Neuron (in vitro differentiated cells): ENCODE measurements at regions not wholly inside any gene's neighbourhood (a gene's known extent, or its start where the extent isn't known, plus 50 kb on each side); places are given as distances from the start of the nearest gene placed in this dataset.

Experiments used
- H2AFZ ChIP-seq: one replicate; pipeline ENCODE4 v1.6.1; 2013; ENCODE audit warnings: low read depth, mild to moderate bottlenecking, inconsistent platforms, low read length, moderate library complexity
- H3K27me3 ChIP-seq: one replicate; pipeline ENCODE4 v1.6.1; 2013; ENCODE audit warnings: low read length; ENCODE audit not compliant: insufficient read depth
- H3K36me3 ChIP-seq: one replicate; pipeline ENCODE4 v1.6.1; 2013; ENCODE audit warnings: low read length; ENCODE audit not compliant: insufficient read depth
- H3K4me1 ChIP-seq: one replicate; pipeline ENCODE4 v1.6.1; 2013; ENCODE audit warnings: low read length; ENCODE audit not compliant: insufficient read depth
- H3K4me3 ChIP-seq: 2 replicates; pipeline ENCODE4 v1.5.1; 2013; ENCODE audit warnings: mild to moderate bottlenecking, low read length, moderate library complexity
- H3K9me3 ChIP-seq: one replicate; pipeline ENCODE4 v1.6.1; 2013; ENCODE audit warnings: low read length

DNA sequence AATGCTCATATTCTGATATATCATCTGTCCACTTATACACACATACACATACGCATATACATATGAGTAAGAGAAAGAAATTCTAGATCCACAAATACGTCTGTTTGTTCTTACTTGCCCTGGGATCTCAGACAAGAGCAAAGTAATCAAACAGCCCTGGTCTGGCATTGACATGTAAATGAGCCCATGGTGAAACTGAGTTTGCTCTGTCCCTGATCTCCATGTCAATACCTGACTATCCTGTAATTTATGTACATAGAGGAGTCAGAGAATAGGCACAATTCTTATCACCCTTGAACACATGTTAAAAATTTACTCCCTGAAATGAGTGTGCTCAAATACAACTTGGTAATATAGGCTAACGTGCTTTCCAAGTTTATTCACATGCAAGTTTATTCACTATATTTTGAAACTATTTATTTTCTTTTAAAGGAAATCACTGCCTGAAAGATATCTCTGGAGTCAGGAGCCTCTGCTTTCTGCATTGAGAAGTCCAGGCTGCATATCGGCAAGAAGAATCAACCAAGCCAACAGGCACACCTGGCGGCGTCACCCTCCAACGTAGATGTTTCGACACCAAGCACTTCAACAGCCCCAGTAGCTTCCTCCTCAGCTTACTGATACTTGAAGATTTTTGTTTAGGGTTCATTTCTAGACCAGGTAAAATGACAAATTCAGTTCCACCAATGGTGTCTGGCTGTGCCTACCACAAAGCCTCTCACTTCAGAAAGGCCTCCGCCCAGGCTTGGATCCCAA, 100.6 kb downstream of the CMPK2 start:
- Histone ChIP-seq H3K9me3 (no peaks in the 10 kb centered on the region), H3K4me1 (peaks cover 11% of the 10 kb centered on the region), H3K4me3 (no peak overlapping the region), H2AFZ (no peak overlapping the region), H3K27me3 (no peaks in the 10 kb centered on the region), H3K36me3 (no peaks in the 10 kb centered on the region)

DNA sequence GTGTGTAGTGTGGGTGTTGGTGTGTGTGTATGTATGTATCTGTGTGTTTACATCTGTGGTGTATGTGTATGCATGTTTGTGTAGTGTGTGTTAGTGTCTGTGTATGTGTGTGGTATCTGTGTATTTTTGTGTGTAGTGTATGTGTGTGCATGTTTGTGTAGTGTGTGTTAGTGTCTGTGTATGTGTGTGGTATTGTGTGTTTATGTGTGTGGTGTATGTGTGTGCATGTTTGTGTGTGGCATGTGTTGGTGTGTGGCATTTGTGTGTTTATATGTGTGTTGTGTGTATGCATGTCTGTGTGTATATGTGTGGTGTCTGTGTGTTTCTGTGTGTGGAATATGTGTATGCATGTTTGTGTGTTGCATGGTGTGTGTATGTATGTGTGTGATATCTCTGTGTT, 96.4 kb downstream of the CMPK2 start:
- no peak overlapping the region for H2AFZ ChIP-seq
- no peaks in the 10 kb centered on the region for H3K27me3 ChIP-seq
- H3K36me3 ChIP-seq = no peaks in the 10 kb centered on the region
- H3K4me3 ChIP-seq = no peak overlapping the region
- H3K4me1 ChIP-seq = peaks cover 28% of the 10 kb centered on the region
- no peaks in the 10 kb centered on the region for H3K9me3 ChIP-seq

DNA sequence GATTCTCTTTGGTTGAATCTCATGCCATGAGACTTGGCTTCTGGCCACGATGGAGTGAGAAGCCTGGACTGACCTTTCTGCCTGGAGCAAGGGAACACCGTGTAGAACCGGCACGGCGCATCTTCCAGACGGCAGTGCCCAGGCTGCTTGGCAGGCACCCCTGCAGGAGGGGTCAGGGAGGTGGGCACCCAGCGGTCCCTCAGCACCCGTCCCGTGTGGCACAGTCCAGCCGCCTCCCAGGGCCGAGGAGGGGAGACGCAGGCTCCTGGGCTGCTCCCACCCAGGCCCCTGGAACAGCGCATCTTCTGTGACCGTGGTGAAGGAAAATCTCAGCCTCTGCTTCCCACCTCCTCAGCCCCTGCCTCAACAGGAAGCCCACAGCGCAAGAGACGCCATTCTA, 95.7 kb downstream of the CMPK2 start:
- Histone ChIP-seq H3K27me3 (no peaks in the 10 kb centered on the region), H3K4me3 (no peak overlapping the region), H3K36me3 (no peaks in the 10 kb centered on the region), H3K9me3 (no peaks in the 10 kb centered on the region), H2AFZ (no peak overlapping the region), H3K4me1 (peaks cover 25% of the 10 kb centered on the region)

DNA sequence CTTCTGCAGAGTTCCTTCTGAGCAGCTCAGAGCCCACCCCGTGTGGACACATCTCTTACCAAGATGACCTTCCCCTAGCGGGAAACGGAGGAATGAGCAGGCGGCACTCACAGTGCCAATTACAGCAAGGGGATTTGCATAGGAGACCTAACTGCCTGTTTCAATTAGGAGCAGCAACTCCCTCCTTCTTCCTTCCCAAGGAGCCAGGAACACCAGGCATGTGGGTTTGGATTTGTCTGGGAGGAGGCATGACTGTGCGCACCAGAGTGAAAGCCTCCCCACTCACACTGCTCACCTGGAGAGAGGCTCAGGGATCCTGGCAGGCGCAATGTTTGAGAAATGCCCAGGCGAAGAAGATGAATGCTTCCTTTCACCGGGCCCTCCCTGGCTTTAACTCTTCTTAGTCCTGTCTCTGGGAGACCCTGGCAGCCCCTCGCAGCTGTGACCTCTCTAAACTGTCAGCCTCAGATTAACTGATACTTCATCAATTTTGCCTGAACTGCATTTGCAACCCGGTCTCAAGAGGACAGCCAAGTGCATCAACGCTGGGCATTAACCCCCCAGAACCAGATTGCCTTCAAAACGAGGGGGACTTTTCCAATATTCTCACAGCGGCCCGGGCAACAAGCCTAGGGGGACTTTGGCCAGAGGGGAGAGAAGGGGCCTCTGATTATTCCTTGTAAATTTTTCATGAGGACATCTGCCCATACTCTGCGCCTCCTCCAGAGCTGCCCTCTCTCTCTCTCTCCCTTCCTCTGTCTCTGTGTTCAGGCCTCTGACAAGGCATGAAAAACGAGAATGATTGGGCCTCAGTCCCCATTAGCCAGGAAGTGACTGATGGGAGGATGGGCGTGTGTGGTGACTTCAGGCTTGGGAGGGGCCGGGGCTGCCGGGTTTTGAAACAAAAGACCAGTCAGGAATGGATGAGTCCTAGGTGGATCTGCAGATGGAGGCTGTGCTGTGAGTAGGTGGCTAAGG, 93.8 kb downstream of the CMPK2 start:
- Histone ChIP-seq H3K27me3 (no peaks in the 10 kb centered on the region), H3K9me3 (peaks cover 3% of the 10 kb centered on the region), H3K4me1 (peaks cover 19% of the 10 kb centered on the region), H2AFZ (no peak overlapping the region), H3K36me3 (no peaks in the 10 kb centered on the region), H3K4me3 (no peak overlapping the region)

DNA sequence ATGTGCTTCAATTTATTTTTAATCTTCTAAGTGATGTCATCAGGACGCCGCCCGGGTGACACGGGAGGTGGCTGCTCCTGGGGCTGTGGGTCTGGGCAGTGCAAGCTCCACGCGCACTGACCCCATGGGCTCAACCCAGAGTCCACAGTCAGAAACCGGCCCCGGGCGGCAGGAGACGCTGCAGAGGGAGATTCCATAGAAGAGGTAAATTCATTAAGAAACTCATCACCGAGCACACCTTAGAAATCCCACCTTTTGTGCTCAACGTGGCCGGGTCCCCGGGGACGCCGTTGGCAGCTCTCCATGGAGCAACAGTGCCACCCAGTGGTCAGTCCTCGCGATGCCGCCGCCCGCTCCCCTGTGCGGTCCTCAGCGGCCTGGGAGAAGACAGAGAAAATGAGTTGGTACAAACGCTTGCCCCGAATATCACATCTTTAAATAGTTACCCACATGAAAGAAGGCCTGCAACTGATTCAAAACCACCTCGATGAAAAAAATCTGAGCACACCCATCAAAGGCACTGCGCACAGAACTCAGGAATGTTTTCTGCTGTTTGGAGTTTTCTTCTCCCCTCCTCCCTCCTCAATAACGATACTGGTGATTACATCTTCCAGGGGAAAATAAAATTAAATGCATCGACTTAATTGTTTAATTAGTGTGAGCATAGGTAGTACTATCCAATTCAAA, 92.6 kb downstream of the CMPK2 start:
- Histone ChIP-seq H3K4me3 (no peak overlapping the region), H3K4me1 (peaks cover 19% of the 10 kb centered on the region), H3K36me3 (no peaks in the 10 kb centered on the region), H2AFZ (no peak overlapping the region), H3K9me3 (peaks cover 3% of the 10 kb centered on the region), H3K27me3 (no peaks in the 10 kb centered on the region)

DNA sequence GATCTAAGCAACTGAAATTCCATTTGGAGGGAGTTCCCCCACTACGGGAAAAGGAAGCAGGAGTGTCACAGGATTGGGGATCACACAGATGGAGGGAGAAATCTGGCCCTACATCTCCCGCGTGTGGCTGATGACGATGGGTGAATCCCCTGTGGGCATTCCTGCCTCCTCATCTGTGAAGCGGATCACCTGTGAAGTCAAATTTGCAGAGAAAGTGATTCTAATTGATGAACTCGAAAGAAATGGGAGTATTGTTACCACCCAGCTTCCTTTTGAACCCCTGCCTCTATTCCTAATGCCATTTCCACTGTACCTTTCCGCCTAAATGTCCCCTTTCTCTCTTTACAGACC, 92.0 kb downstream of the CMPK2 start:
- no peak overlapping the region for H3K4me3 ChIP-seq
- no peaks in the 10 kb centered on the region for H3K36me3 ChIP-seq
- no peaks in the 10 kb centered on the region for H3K27me3 ChIP-seq
- H3K9me3 ChIP-seq = peaks cover 3% of the 10 kb centered on the region
- no peak overlapping the region for H2AFZ ChIP-seq
- H3K4me1 ChIP-seq = peaks cover 19% of the 10 kb centered on the region

- Histone ChIP-seq H3K4me1 (peaks cover 19% of the 10 kb centered on the region), H3K9me3 (peaks cover 3% of the 10 kb centered on the region), H3K27me3 (no peaks in the 10 kb centered on the region), H3K4me3 (no peak overlapping the region), H3K36me3 (no peaks in the 10 kb centered on the region), H2AFZ (no peak overlapping the region)
Measured at GRCh38 chr2:6776125-6776524, 89.6 kb downstream of the CMPK2 start.

DNA sequence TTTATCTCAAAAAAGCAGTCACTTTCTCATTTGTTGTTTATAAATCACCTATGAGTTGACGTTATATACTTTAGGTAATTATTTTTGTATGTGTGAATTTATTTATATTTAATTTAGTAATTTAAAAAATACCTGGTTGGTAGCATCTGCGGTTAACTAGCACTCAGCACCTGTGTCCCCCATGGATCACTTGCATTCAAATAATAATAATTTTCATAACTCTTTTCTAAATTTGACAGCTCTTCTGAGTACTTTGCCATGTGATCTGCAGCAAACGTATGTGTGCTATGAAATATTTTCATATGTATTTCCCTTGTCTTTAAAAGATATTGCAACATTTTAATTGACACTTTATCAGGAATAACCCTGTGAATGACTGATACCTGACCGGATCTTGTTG, 88.1 kb downstream of the CMPK2 start:
- H3K4me3 ChIP-seq = no peak overlapping the region
- H3K36me3 ChIP-seq = no peaks in the 10 kb centered on the region
- H3K27me3 ChIP-seq = no peaks in the 10 kb centered on the region
- peaks cover 3% of the 10 kb centered on the region for H3K9me3 ChIP-seq
- peaks cover 5% of the 10 kb centered on the region for H3K4me1 ChIP-seq
- H2AFZ ChIP-seq = no peak overlapping the region

- peaks cover 4% of the 10 kb centered on the region for H3K9me3 ChIP-seq
- no peak overlapping the region for H3K4me3 ChIP-seq
- H3K4me1 ChIP-seq = no peaks in the 10 kb centered on the region
- H3K27me3 ChIP-seq = no peaks in the 10 kb centered on the region
- no peaks in the 10 kb centered on the region for H3K36me3 ChIP-seq
- no peak overlapping the region for H2AFZ ChIP-seq
Measured at GRCh38 chr2:6780765-6781274, 84.9 kb downstream of the CMPK2 start.

DNA sequence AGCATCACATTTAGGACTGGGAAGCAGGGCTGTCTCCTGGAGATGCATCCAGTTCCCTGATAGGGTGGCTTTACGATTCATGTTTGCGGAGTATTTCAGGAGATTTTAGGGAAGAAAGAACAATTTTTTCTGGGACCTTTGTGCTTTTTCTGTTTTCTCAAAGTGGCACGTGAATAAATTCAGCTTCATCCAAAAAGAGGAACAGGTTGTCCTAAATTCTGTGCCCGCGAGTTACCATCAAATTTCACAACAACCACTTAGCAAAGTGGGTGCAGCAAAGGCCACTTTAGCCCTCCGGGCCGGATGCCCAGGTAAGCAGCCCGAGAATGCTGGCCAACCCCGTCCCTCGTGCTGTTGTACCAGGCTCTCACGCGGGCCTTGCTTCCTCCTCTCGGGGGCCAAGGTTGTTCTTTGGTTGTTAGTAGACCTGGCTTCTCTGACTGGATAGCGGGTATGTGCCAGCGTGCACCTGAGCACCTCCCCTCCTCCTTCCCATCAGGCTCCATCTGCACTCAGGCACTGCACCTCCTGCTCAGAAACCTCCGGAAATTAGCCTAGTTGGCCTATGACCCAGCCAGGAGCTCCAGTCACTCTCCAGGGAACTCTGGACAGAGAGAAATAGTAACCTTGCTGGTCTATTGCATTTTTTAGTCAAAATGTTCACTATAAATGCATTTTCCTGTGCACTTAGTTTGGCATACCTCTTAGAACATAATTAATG, 83.0 kb downstream of the CMPK2 start:
- no peaks in the 10 kb centered on the region for H3K4me1 ChIP-seq
- no peaks in the 10 kb centered on the region for H3K36me3 ChIP-seq
- no peaks in the 10 kb centered on the region for H3K27me3 ChIP-seq
- no peak overlapping the region for H2AFZ ChIP-seq
- peaks cover 2% of the 10 kb centered on the region for H3K9me3 ChIP-seq
- no peak overlapping the region for H3K4me3 ChIP-seq

- peaks cover 2% of the 10 kb centered on the region for H3K9me3 ChIP-seq
- no peaks in the 10 kb centered on the region for H3K36me3 ChIP-seq
- no peak overlapping the region for H3K4me3 ChIP-seq
- H2AFZ ChIP-seq = no peak overlapping the region
- no peaks in the 10 kb centered on the region for H3K4me1 ChIP-seq
- H3K27me3 ChIP-seq = no peaks in the 10 kb centered on the region
Measured at GRCh38 chr2:6783238-6783614, 82.5 kb downstream of the CMPK2 start.

DNA sequence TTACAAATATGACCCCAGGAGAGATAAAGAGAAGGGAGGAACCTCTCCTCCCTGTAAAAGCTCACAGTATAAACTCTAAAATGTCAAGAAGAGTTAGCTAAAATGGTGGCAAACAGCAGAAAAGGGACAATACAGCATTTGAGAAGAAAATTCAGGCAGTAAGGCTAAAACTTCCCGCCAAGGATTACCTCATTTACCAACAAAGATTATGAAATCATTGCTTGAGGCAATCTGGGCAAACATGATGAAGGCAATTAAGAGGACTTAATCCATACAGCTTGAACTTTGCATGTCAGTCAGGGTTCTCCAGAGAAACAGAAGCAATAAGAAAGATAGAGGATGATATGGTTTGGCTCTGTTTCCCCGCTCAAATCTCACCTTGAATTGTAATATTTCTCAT, 81.4 kb downstream of the CMPK2 start:
- Histone ChIP-seq H3K4me1 (no peaks in the 10 kb centered on the region), H3K9me3 (peaks cover 2% of the 10 kb centered on the region), H3K27me3 (no peaks in the 10 kb centered on the region), H3K4me3 (no peak overlapping the region), H2AFZ (no peak overlapping the region), H3K36me3 (no peaks in the 10 kb centered on the region)
